A673 (cell line): ENCODE measurements at regions not wholly inside any gene's neighbourhood (a gene's known extent, or its start where the extent isn't known, plus 50 kb on each side); places are given as distances from the start of the nearest gene placed in this dataset.
"Not testable (repeated sequence)": the region's sequence is repeated elsewhere in the genome, so short reads cannot be mapped to it uniquely, and the experiment has no call there.

ENCODE experiments used
- BruUV-seq: library from RNA; stranded (reverse); fragments of 400-500 nt; replicated peaks from 2 replicates; lab custom pipeline; 2021; lab: Mats Ljungman, UMichigan
- CTCF ChIA-PET: fragments of 300-600 bp; sonication (Branson Sonifier 250); formaldehyde crosslinking; loops from one replicate; lab custom pipeline; 2022; ENCODE audit warnings: antibody characterized with exemption; lab: Charles Lee
- POLR2A ChIA-PET: fragments of 300-600 bp; sonication (Branson Sonifier 250); formaldehyde crosslinking; loops from one replicate; lab custom pipeline; 2022; ENCODE audit warnings: antibody characterized with exemption; ENCODE audit not compliant: low non-redundant PET; lab: Charles Lee
- DNase-seq: peaks from one replicate; pipeline ENCODE4 v3.0.0-alpha.2; 2015; ENCODE audit warnings: low spot score
- H3K27ac ChIP-seq: fragments of 200-600 bp; sonication (generic); 2 replicates; pipeline ENCODE4 v1.5.1; 2016; ENCODE audit warnings: mixed run types, low read depth, mild to moderate bottlenecking, mixed read lengths, antibody characterized with exemption, low read length; ENCODE audit not compliant: poor library complexity, severe bottlenecking
- H3K27me3 ChIP-seq: fragments of 200-600 bp; sonication (generic); replicated peaks from 2 replicates; pipeline ENCODE4 v1.6.1; 2017; ENCODE audit warnings: mixed run types, low read depth, mild to moderate bottlenecking, mixed read lengths, antibody characterized with exemption, low read length; ENCODE audit not compliant: insufficient read depth, poor library complexity
- H3K36me3 ChIP-seq: fragments of 200-600 bp; sonication (generic); 2 replicates; pipeline ENCODE4 v1.6.1; 2016; ENCODE audit warnings: mixed run types, mild to moderate bottlenecking, mixed read lengths, antibody characterized with exemption, low read length; ENCODE audit not compliant: insufficient read depth, poor library complexity, severe bottlenecking
- H3K4me1 ChIP-seq: fragments of 200-600 bp; sonication (generic); 2 replicates; pipeline ENCODE4 v1.6.1; 2017; ENCODE audit warnings: mixed run types, mild to moderate bottlenecking, mixed read lengths, antibody characterized with exemption, low read length; ENCODE audit not compliant: insufficient read depth, poor library complexity, severe bottlenecking
- H3K4me3 ChIP-seq: fragments of 200-600 bp; sonication (generic); 2 replicates; pipeline ENCODE4 v1.5.1; 2016; ENCODE audit warnings: low read depth, mixed run types, mild to moderate bottlenecking, mixed read lengths, low read length; ENCODE audit not compliant: poor library complexity, severe bottlenecking
- H3K9me3 ChIP-seq: fragments of 200-600 bp; sonication (generic); 2 replicates; pipeline ENCODE4 v1.6.1; 2016; ENCODE audit warnings: mixed run types, low read depth, mild to moderate bottlenecking, mixed read lengths, antibody characterized with exemption, low read length; ENCODE audit not compliant: poor library complexity, severe bottlenecking
- EZH2 ChIP-seq: fragments of 200-600 bp; sonication (generic); IDR thresholded peaks from 2 replicates; pipeline ENCODE4 v1.6.1; 2017; ENCODE audit warnings: borderline replicate concordance, low read depth, mild to moderate bottlenecking, mixed read lengths, antibody characterized with exemption, low read length; ENCODE audit not compliant: poor library complexity, severe bottlenecking
- intact Hi-C: fragments of 100-400 bp; cut with micrococcal nuclease; formaldehyde crosslinking; loops from one replicate; pipeline ENCODE4 v1.10.0; 2022; ENCODE audit not compliant: unreplicated experiment
- TF ChIP-seq, protein P1 (sequence below): fragments of 300-800, 200-600 bp; sonication (generic); conservative IDR thresholded peaks from 2 replicates; pipeline ENCODE4 v1.5.1; 2017; ENCODE audit warnings: low read depth, mild to moderate bottlenecking, antibody characterized with exemption, low read length, moderate library complexity, mixed read lengths

DNA sequence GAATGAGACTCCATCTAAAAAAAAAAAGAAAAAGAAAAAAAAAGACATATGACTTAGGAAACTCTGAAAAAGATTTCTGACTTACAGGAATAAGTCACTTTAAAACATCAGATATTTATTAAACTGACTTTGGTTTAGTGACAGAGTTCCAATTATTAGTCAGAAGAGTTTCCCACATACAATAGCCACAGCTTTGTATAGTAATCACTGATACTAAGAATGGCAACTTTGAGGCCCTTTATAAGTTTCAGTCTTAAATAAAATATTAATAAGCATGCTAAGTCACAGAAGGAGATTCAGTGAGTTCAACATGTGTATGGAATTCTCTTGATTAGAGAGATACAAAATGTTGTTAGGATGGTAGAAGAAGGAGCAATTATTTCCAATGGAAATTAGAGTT is 652.3 kb upstream of the AMOT start:
- Histone ChIP-seq H3K4me3 (no peak overlapping the region), H3K27me3 (no peaks in the 10 kb centered on the region), H3K4me1 (no peaks in the 10 kb centered on the region), H3K27ac (no peak overlapping the region), H3K9me3 (peaks cover 3% of the 10 kb centered on the region), H3K36me3 (no peaks in the 10 kb centered on the region)
- intact Hi-C loops: no loop called here
- POLR2A ChIA-PET: no interaction called here
- CTCF ChIA-PET: no interaction called here
- no peak for DNase-seq
- BruUV-seq: no TSS peak
- TF ChIP-seq, protein P1, sequence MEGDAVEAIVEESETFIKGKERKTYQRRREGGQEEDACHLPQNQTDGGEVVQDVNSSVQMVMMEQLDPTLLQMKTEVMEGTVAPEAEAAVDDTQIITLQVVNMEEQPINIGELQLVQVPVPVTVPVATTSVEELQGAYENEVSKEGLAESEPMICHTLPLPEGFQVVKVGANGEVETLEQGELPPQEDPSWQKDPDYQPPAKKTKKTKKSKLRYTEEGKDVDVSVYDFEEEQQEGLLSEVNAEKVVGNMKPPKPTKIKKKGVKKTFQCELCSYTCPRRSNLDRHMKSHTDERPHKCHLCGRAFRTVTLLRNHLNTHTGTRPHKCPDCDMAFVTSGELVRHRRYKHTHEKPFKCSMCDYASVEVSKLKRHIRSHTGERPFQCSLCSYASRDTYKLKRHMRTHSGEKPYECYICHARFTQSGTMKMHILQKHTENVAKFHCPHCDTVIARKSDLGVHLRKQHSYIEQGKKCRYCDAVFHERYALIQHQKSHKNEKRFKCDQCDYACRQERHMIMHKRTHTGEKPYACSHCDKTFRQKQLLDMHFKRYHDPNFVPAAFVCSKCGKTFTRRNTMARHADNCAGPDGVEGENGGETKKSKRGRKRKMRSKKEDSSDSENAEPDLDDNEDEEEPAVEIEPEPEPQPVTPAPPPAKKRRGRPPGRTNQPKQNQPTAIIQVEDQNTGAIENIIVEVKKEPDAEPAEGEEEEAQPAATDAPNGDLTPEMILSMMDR: no peak
- no peak for TF ChIP-seq EZH2

DNA sequence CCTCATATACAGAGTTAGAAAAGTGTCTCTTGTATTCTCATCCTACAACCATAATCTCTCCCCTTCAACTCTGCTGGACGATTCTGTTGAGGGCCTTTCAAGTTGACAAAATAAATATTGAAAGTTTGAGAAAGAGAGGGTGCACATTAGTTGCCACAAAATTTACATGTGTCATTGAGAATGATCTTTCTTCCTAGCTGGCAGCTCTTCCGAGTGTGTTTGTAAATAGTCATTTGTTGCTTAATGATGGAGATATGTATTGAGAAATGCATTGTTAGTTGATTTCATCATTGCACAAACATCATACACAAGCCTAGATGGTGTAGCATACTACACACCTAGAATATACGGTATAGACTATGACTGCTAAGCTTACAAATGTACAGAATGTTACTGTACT is 632.8 kb upstream of the AMOT start:
- Histone ChIP-seq H3K4me3 (no peak overlapping the region), H3K27ac (no peak overlapping the region), H3K27me3 (peaks cover 15% of the 10 kb centered on the region), H3K9me3 (no peaks in the 10 kb centered on the region), H3K4me1 (no peaks in the 10 kb centered on the region), H3K36me3 (no peaks in the 10 kb centered on the region)
- TF ChIP-seq, protein P1: no peak
- no peak for TF ChIP-seq EZH2
- ChIA-PET POLR2A (no interaction called here), CTCF (no interaction called here)
- BruUV-seq: no TSS peak
- intact Hi-C loops: no loop called here
- no peak for DNase-seq

DNA sequence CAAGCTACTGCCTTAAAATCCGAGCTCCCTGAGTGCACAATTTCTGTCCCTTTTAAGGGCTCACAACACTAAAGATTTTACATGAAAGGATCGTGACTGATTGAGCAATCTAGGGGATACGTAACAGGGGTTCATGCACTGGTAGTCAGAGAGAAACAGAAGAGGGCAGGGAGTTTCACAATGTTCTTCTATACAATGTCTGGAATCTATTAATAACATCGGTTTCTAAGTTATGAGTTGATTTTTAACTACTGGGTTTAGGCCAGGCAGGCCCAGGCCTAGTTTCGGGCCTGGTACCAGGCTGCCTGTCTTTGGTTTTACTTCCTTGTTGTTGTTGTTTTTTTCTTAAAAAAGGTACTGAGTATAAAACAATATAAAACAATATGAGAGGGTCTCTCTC is 632.4 kb upstream of the AMOT start:
- BruUV-seq, H3K4me3 ChIP-seq, H3K4me1 ChIP-seq, H3K27ac ChIP-seq, H3K36me3 ChIP-seq, CTCF ChIA-PET, POLR2A ChIA-PET, H3K9me3 ChIP-seq, intact Hi-C loops, DNase-seq: not testable (repeated sequence)
- H3K27me3 ChIP-seq: peaks cover 15% of the 10 kb centered on the region

- CTCF ChIA-PET: no interaction called here
- Histone ChIP-seq H3K4me3 (no peak overlapping the region), H3K4me1 (no peaks in the 10 kb centered on the region), H3K9me3 (no peaks in the 10 kb centered on the region), H3K36me3 (no peaks in the 10 kb centered on the region), H3K27ac (no peak overlapping the region), H3K27me3 (peaks cover 15% of the 10 kb centered on the region)
- POLR2A ChIA-PET: no interaction called here
- intact Hi-C loops: no loop called here
- no peak for DNase-seq
- TF ChIP-seq, protein P1: no peak
- no peak for TF ChIP-seq EZH2
- no TSS peak for BruUV-seq
Measured at GRCh38 chrX:113470166-113470565, 629.5 kb upstream of the AMOT start.
